ENCODE measurements at regions not wholly inside any gene's neighbourhood (a gene's known extent, or its start where the extent isn't known, plus 50 kb on each side); places are given as distances from the start of the nearest gene placed in this dataset.

GRCh38 chr13:106287351-106287750 lies 248.1 kb downstream of the EFNB2 start:
- no peaks in the 10 kb centered on the region for H3K27me3 ChIP-seq (ENCODE audit: control insufficient read depth, insufficient read depth, low read length)
- H3K4me3 ChIP-seq (ENCODE audit: insufficient read depth, low read depth, low read length) = no peak overlapping the region
- no peak overlapping the region for H3K23ac ChIP-seq (ENCODE audit: low read depth, low read length)
- CTCF ChIA-PET = no interaction called here
- no peak overlapping the region for H3K27ac ChIP-seq (ENCODE audit: insufficient read depth, low read length)
- no peak overlapping the region for H4K91ac ChIP-seq (ENCODE audit: insufficient read depth, low read depth, low read length)
- dilution Hi-C loops (cut with HindIII; ENCODE audit: low sequenced_read_pairs, unreplicated experiment) = no loop called here
- H3K4me2 ChIP-seq (ENCODE audit: low read depth, low read length) = no peak overlapping the region
- no peaks in the 10 kb centered on the region for H3K36me3 ChIP-seq (ENCODE audit: control insufficient read depth, insufficient read depth, low read length)
- H2AK5ac ChIP-seq (ENCODE audit: low read depth, low read length) = no peak overlapping the region
- H3K18ac ChIP-seq (ENCODE audit: low read depth, low read length) = no peak overlapping the region
- no TSS peak for BruUV-seq (replicated peaks)
- no peak overlapping the region for H3K56ac ChIP-seq (ENCODE audit: extremely low read depth, insufficient read depth, low read length)
- H3K4me1 ChIP-seq (ENCODE audit: control insufficient read depth, insufficient read depth, low read length) = peaks cover 2% of the 10 kb centered on the region; the same call in 1 of the 2 replicates
- WGBS, 2 experiments (ENCODE audit: extremely low coverage in 2 of 2, insufficient read length in 1 of 2) = no CpG with 5 or more reads among the region's 6 CpGs
- no peak for TF ChIP-seq RAD21 (IDR thresholded peaks at IDR 0.05; ENCODE audit: low read length)
- TF ChIP-seq, protein P1, sequence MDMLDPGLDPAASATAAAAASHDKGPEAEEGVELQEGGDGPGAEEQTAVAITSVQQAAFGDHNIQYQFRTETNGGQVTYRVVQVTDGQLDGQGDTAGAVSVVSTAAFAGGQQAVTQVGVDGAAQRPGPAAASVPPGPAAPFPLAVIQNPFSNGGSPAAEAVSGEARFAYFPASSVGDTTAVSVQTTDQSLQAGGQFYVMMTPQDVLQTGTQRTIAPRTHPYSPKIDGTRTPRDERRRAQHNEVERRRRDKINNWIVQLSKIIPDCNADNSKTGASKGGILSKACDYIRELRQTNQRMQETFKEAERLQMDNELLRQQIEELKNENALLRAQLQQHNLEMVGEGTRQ (IDR thresholded peaks at IDR 0.05; ENCODE audit: low read depth, low read length) = no peak
- no peak for TF ChIP-seq MAFK (IDR thresholded peaks at IDR 0.05; ENCODE audit: low read depth, low read length)
- no peak for TF ChIP-seq SMC3 (IDR thresholded peaks at IDR 0.05; ENCODE audit: low read depth, low read length)
- no peak for TF ChIP-seq POLR2A (IDR thresholded peaks at IDR 0.05; ENCODE audit: low read depth, low read length)
- TF ChIP-seq BHLHE40 (IDR thresholded peaks at IDR 0.05; ENCODE audit: low read depth, low read length) = no peak
- no peak for TF ChIP-seq MAZ (IDR thresholded peaks at IDR 0.05; ENCODE audit: borderline replicate concordance, low read depth, low read length)
- no peak for TF ChIP-seq CEBPB (IDR thresholded peaks at IDR 0.05; ENCODE audit: low read depth, low read length)
- no peak for TF ChIP-seq RFX5 (IDR thresholded peaks at IDR 0.05; ENCODE audit: low read depth, low read length)
- no peak for ATAC-seq (ENCODE audit: low read depth)
- H3K9ac ChIP-seq (ENCODE audit: low read depth, low read length) = no peak overlapping the region
- no peak overlapping the region for H2BK5ac ChIP-seq (ENCODE audit: low read depth, low read length, poor library complexity, severe bottlenecking)
- H4K20me1 ChIP-seq (ENCODE audit: insufficient read depth, low read length) = no peaks in the 10 kb centered on the region
- DNase-seq = no peak
- no peaks in the 10 kb centered on the region for H3K9me1 ChIP-seq (ENCODE audit: insufficient read depth, low read length)
- H2AFZ ChIP-seq (replicated peaks; ENCODE audit: low read length, poor library complexity) = no peak overlapping the region
- H3K14ac ChIP-seq (replicated peaks; ENCODE audit: low read depth, low read length) = no peak overlapping the region
- H3K79me1 ChIP-seq (ENCODE audit: low read depth in 1 of 2, low read length in 2 of 2) = no peaks in the 10 kb centered on the region
- in situ Hi-C loops (cut with MboI; ENCODE audit: low sequenced_read_pairs) = no loop called here
- H2AK9ac ChIP-seq (replicated peaks; ENCODE audit: low read depth, low read length, poor library complexity) = no peak overlapping the region
- no peak overlapping the region for H2BK20ac ChIP-seq (ENCODE audit: low read depth, low read length)
- H3K9me3 ChIP-seq (ENCODE audit: control insufficient read depth, insufficient read depth, low read length) = no peaks in the 10 kb centered on the region; the same call in 1 of the 2 replicates
- POLR2A ChIA-PET (ENCODE audit: unreplicated experiment) = no interaction called here
- H2BK120ac ChIP-seq (ENCODE audit: low read depth, low read length) = no peak overlapping the region
- no peak overlapping the region for H4K5ac ChIP-seq (ENCODE audit: low read depth, low read length)
- no peak overlapping the region for H2BK15ac ChIP-seq (ENCODE audit: low read depth, low read length)
- intact Hi-C loops (cut with micrococcal nuclease) = no loop called here
- H3K4ac ChIP-seq (ENCODE audit: low read depth, low read length) = no peak overlapping the region
- H4K8ac ChIP-seq (ENCODE audit: low read depth in 2 of 2, low read length in 2 of 2) = no peak overlapping the region

Measured in IMR-90 (cell line).